H1 (cell line): ENCODE measurements at regions not wholly inside any gene's neighbourhood (a gene's known extent, or its start where the extent isn't known, plus 50 kb on each side); places are given as distances from the start of the nearest gene placed in this dataset.

Experiments
- CTCF ChIA-PET: fragments of 300-600 bp; sonication (Branson Sonifier 250); formaldehyde crosslinking; loops from one replicate; lab custom pipeline; 2021; ENCODE audit not compliant: partially characterized antibody; lab: Charles Lee
- POLR2A ChIA-PET: fragments of 300-600 bp; sonication (Branson Sonifier 250); formaldehyde crosslinking; loops from one replicate; lab custom pipeline; 2021; ENCODE audit warnings: inconsistent platforms; ENCODE audit not compliant: partially characterized antibody; lab: Charles Lee
- DNase-seq, 2 experiments: peaks; one replicate each; pipeline versions ENCODE4 v3.0.0 to v3.0.0-alpha.2; 2010 to 2022; ENCODE audit warnings: low spot score in 2 of 2, low read depth in 1 of 2, mixed read lengths in 1 of 2
- FAIRE-seq: peaks from 2 replicates; lab custom pipeline; 2011; peaks lifted over from hg19 to GRCh38; lab: Jason Lieb, UNC
- H2AFZ ChIP-seq: 2 replicates; pipeline ENCODE4 v1.8.1; 2012; ENCODE audit warnings: low read length, inconsistent platforms
- H2AK5ac ChIP-seq: 2 replicates; pipeline ENCODE4 v1.6.1; 2013; ENCODE audit warnings: low read depth, low read length
- H2BK120ac ChIP-seq: replicated peaks from 2 replicates; pipeline ENCODE3; 2013; ENCODE audit warnings: low read depth, low read length, inconsistent platforms
- H2BK12ac ChIP-seq: 2 replicates; pipeline ENCODE4 v1.6.1; 2013; ENCODE audit warnings: low read depth, low read length
- H2BK15ac ChIP-seq: 2 replicates; pipeline ENCODE4 v1.6.1; 2013; ENCODE audit warnings: low read length
- H2BK20ac ChIP-seq: 2 replicates; pipeline ENCODE4 v1.6.1; 2013; ENCODE audit warnings: low read length
- H2BK5ac ChIP-seq: 2 replicates; pipeline ENCODE4 v1.6.1; 2013; ENCODE audit warnings: low read depth, low read length
- H3K14ac ChIP-seq: 2 replicates; pipeline ENCODE4 v1.6.1; 2013; ENCODE audit warnings: inconsistent platforms; ENCODE audit not compliant: insufficient read length
- H3K18ac ChIP-seq: 2 replicates; pipeline ENCODE4 v1.6.1; 2013; ENCODE audit warnings: low read length; ENCODE audit errors: extremely low read depth
- H3K23ac ChIP-seq: 2 replicates; pipeline ENCODE4 v1.6.1; 2013; ENCODE audit warnings: inconsistent platforms; ENCODE audit not compliant: insufficient read length
- H3K23me2 ChIP-seq: 2 replicates; pipeline ENCODE4 v1.6.1; 2013; ENCODE audit warnings: low read depth, low read length
- H3K27ac ChIP-seq: 2 replicates; pipeline ENCODE4 v1.6.1; 2011; ENCODE audit warnings: low read depth, low read length, inconsistent platforms
- H3K27me3 ChIP-seq, 4 experiments: replicated peaks in 1 of 4; 1 replicate in 1 of 4; 2 replicates in 3 of 4; pipeline versions ENCODE4 v1.6.1 to v1.8.1; 2011 to 2013; ENCODE audit warnings: low read length in 3 of 4, mild to moderate bottlenecking in 3 of 4, inconsistent platforms in 2 of 4, mixed read lengths in 2 of 4, moderate library complexity in 1 of 4; ENCODE audit not compliant: control insufficient read depth in 3 of 4, insufficient read depth in 3 of 4; ENCODE audit errors: extremely low read depth in 1 of 4
- H3K36me3 ChIP-seq, 4 experiments: 2 replicates each; pipeline versions ENCODE4 v1.6.1 to v1.8.1; 2011 to 2013; ENCODE audit warnings: mild to moderate bottlenecking in 4 of 4, low read length in 3 of 4, moderate library complexity in 2 of 4, control low read depth in 1 of 4, inconsistent platforms in 1 of 4; ENCODE audit not compliant: insufficient read depth in 4 of 4, control insufficient read depth in 2 of 4
- H3K4ac ChIP-seq: replicated peaks from 2 replicates; pipeline ENCODE3; 2013; ENCODE audit warnings: low read length, low read depth, mixed read lengths, inconsistent platforms; ENCODE audit not compliant: insufficient read length
- H3K4me1 ChIP-seq, 4 experiments: replicated peaks in 1 of 4; 1 replicate in 1 of 4; 2 replicates in 3 of 4; pipeline versions ENCODE4 v1.6.1 to v1.8.1; 2011 to 2013; ENCODE audit warnings: low read length in 3 of 4, inconsistent platforms in 2 of 4, mixed read lengths in 1 of 4; ENCODE audit not compliant: insufficient read depth in 4 of 4, control insufficient read depth in 3 of 4
- H3K4me2 ChIP-seq, 2 experiments: 2 replicates each; pipeline versions ENCODE4 v1.6.1 to v1.8.1; 2011 to 2013; ENCODE audit warnings: low read depth in 2 of 2, low read length in 2 of 2, control low read depth in 1 of 2, inconsistent platforms in 1 of 2, mild to moderate bottlenecking in 1 of 2; ENCODE audit not compliant: insufficient read depth in 1 of 2
- H3K4me3 ChIP-seq, 4 experiments: fragments of 200-600, 300-600 bp in 1 of 4; sonication (generic), shearing (Covaris generic), sonication (Bioruptor Twin) in 1 of 4; 2 replicates each; pipeline versions ENCODE4 v1.5.1 to v1.8.1; 2011 to 2016; ENCODE audit warnings: low read length in 4 of 4, low read depth in 3 of 4, control low read depth in 2 of 4, inconsistent platforms in 2 of 4, mild to moderate bottlenecking in 2 of 4, mixed read lengths in 1 of 4, moderate library complexity in 1 of 4; ENCODE audit not compliant: insufficient read depth in 2 of 4; ENCODE audit errors: extremely low read depth in 1 of 4
- H3K56ac ChIP-seq: replicated peaks from 2 replicates; pipeline ENCODE3; 2013; ENCODE audit warnings: low read depth, mild to moderate bottlenecking, mixed read lengths, low read length, inconsistent platforms; ENCODE audit not compliant: insufficient read length
- H3K79me1 ChIP-seq: 2 replicates; pipeline ENCODE4 v1.6.1; 2013; ENCODE audit warnings: low read depth, low read length, control low read depth
- H3K79me2 ChIP-seq, 2 experiments: 2 replicates each; pipeline versions ENCODE4 v1.6.1 to v1.8.1; 2012 to 2013; ENCODE audit warnings: low read length in 2 of 2, mild to moderate bottlenecking in 2 of 2, inconsistent platforms in 1 of 2; ENCODE audit not compliant: insufficient read depth in 2 of 2, control insufficient read depth in 1 of 2
- H3K9ac ChIP-seq, 4 experiments: replicated peaks in 1 of 4; 1 replicate in 1 of 4; 2 replicates in 3 of 4; pipeline versions ENCODE4 v1.6.1 to v1.8.1; 2011 to 2013; ENCODE audit warnings: low read depth in 3 of 4, low read length in 3 of 4, control low read depth in 2 of 4, mild to moderate bottlenecking in 2 of 4, moderate library complexity in 2 of 4, inconsistent platforms in 1 of 4; ENCODE audit errors: extremely low read depth in 1 of 4
- H3K9me3 ChIP-seq, 2 experiments: 2 replicates each; pipeline versions ENCODE4 v1.6.1 to v1.8.1; 2012 to 2013; ENCODE audit warnings: mild to moderate bottlenecking in 2 of 2, moderate library complexity in 2 of 2, control low read depth in 1 of 2, inconsistent platforms in 1 of 2, low read depth in 1 of 2, low read length in 1 of 2, mixed read lengths in 1 of 2; ENCODE audit not compliant: insufficient read depth in 2 of 2
- H4K20me1 ChIP-seq, 2 experiments: replicated peaks in 1 of 2; 2 replicates each; pipeline versions ENCODE3 to v1.8.1; 2011 to 2013; ENCODE audit warnings: inconsistent platforms in 2 of 2, low read length in 2 of 2, mild to moderate bottlenecking in 1 of 2; ENCODE audit not compliant: insufficient read depth in 2 of 2, control insufficient read depth in 1 of 2
- H4K5ac ChIP-seq: 2 replicates; pipeline ENCODE4 v1.6.1; 2013; ENCODE audit warnings: low read length, low read depth, mixed read lengths, inconsistent platforms; ENCODE audit not compliant: insufficient read length
- H4K8ac ChIP-seq: 2 replicates; pipeline ENCODE4 v1.8.0; 2013; ENCODE audit warnings: mild to moderate bottlenecking, moderate library complexity, low read length, inconsistent platforms; ENCODE audit not compliant: insufficient read depth; ENCODE audit errors: extremely low read depth
- H4K91ac ChIP-seq: replicated peaks from 2 replicates; pipeline ENCODE3; 2013; ENCODE audit warnings: low read length, mixed read lengths, inconsistent platforms; ENCODE audit not compliant: insufficient read length
- ASH2L ChIP-seq: fragments of 200-600, 300-600 bp; sonication (generic); IDR thresholded peaks from one replicate; pipeline ENCODE4 v1.7.1; 2017; ENCODE audit warnings: low read length
- ATF2 ChIP-seq: IDR thresholded peaks from 2 replicates; pipeline ENCODE4 v1.6.1; 2012; ENCODE audit warnings: low read length, inconsistent platforms
- ATF3 ChIP-seq: IDR thresholded peaks from 2 replicates; pipeline ENCODE4 v1.6.1; 2011; ENCODE audit warnings: low read depth, mild to moderate bottlenecking, low read length; ENCODE audit not compliant: insufficient read depth
- CBX5 ChIP-seq: fragments of 300-800, 300-1000 bp; sonication (generic); IDR thresholded peaks from 2 replicates; pipeline ENCODE4 v1.7.1; 2016; ENCODE audit warnings: antibody characterized with exemption, low read length, low read depth
- HDAC2 ChIP-seq, 2 experiments: fragments of 300-600 bp in 1 of 2; sonication (generic) in 1 of 2; IDR thresholded peaks; 2 replicates each; pipeline ENCODE4 v1.6.1; 2011 to 2012; ENCODE audit warnings: low read depth in 2 of 2, low read length in 2 of 2, mild to moderate bottlenecking in 2 of 2, moderate library complexity in 2 of 2, borderline replicate concordance in 1 of 2, inconsistent platforms in 1 of 2
- NANOG ChIP-seq: IDR thresholded peaks from 2 replicates; pipeline ENCODE4 v1.6.1; 2011; ENCODE audit warnings: low read length, low read depth, mild to moderate bottlenecking, inconsistent platforms; ENCODE audit not compliant: insufficient read depth, poor library complexity, severe bottlenecking
- POLR2AphosphoS5 ChIP-seq: IDR thresholded peaks from 2 replicates; pipeline ENCODE4 v1.6.1; 2011; ENCODE audit warnings: low read depth, low read length
- RAD21 ChIP-seq, 2 experiments: IDR thresholded peaks in 1 of 2; conservative IDR thresholded peaks in 1 of 2; 2 replicates each; pipeline ENCODE4 v1.6.1; 2011; ENCODE audit warnings: low read depth in 2 of 2, low read length in 2 of 2, improper control_type of control experiment in 1 of 2, inconsistent platforms in 1 of 2, mild to moderate bottlenecking in 1 of 2, moderate library complexity in 1 of 2
- RBBP5 ChIP-seq: IDR thresholded peaks from 2 replicates; pipeline ENCODE4 v1.7.1; 2012; ENCODE audit warnings: low read depth, mild to moderate bottlenecking, inconsistent platforms, low read length, moderate library complexity, borderline replicate concordance
- TEAD4 ChIP-seq: IDR thresholded peaks from 2 replicates; pipeline ENCODE4 v1.6.1; 2012; ENCODE audit warnings: low read depth, low read length, inconsistent platforms, mixed read lengths
- WGBS, 2 experiments: shearing (Covaris generic) in 1 of 2; methylation state at CpG; one replicate each; pipeline versions ENCODE4 v1.1.6 to v1.1.7; 2013 to 2015; ENCODE audit warnings: low lambda C conversion rate in 2 of 2, mixed read lengths in 2 of 2, inconsistent platforms in 1 of 2, low coverage in 1 of 2, missing lambda C conversion rate in 1 of 2; ENCODE audit not compliant: insufficient replicate concordance in 2 of 2, insufficient coverage in 1 of 2, insufficient read length in 1 of 2; ENCODE audit errors: extremely low coverage in 1 of 2, missing lambda C conversion rate in 1 of 2; 5-methylcytosine and 5-hydroxymethylcytosine counted together

DNA sequence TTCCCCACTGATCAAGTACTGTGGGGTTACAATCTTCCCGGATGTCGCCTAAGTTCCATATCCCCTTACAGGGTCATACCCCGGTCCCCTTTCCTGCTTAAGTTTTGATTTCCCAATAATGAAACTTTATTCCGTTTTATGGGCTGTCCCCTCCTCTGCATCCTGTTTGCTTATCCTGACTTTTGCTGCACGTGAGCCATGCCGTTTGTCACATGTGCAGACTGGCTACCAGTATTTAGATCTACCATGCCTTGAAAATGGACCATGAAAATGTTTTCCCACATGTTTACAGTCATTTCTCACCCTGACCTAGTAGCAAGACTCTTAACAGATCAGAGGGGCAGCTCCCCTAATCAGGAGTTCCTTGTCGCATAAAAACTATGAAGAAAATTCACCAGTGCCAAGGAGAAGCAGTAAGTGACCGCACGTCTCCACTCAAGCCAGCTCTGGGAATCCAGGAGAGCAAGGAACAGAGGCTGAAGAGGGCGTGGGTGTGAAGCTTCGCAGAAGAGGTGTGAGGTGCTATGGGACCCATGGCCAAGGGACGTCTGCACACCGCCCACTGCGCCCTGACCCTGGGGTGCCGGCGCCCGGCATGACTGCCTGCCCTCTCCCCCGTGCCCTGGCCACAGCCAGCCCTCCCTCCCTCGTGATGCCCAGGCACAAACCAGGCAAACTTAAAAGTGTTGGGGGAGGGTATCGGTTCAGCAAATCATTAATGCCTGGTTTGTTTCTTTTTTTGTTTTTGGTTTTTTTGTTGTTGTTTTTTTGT is 440.8 kb upstream of the SALL3 start:
- Histone ChIP-seq H3K4ac (no peak overlapping the region), H3K23me2 (no peaks in the 10 kb centered on the region), H3K9me3 (no peaks in the 10 kb centered on the region; a peak in 1 of 4 replicates), H2BK120ac (no peak overlapping the region), H3K79me2 (no peaks in the 10 kb centered on the region), H3K14ac (no peak overlapping the region), H3K36me3 (no peaks in the 10 kb centered on the region), H2BK15ac (no peak overlapping the region), H3K27ac (no peak overlapping the region), H3K27me3 (no peaks in the 10 kb centered on the region), H4K8ac (no peak overlapping the region), H2BK12ac (no peak overlapping the region), H4K91ac (no peak overlapping the region), H3K23ac (no peak overlapping the region), H3K9ac (no peak overlapping the region), H3K4me2 (no peak overlapping the region), H4K5ac (no peak overlapping the region), H3K79me1 (no peaks in the 10 kb centered on the region), H3K4me1 (peaks cover 0 to 3% (median 0%) of the 10 kb centered on the region in 4 experiments; a peak in 1 of 7 replicates), H2BK20ac (no peak overlapping the region), H3K56ac (no peak overlapping the region), H2AFZ (no peak overlapping the region), H3K4me3 (no peak overlapping the region), H2BK5ac (no peak overlapping the region), H3K18ac (no peak overlapping the region), H4K20me1 (no peaks in the 10 kb centered on the region), H2AK5ac (no peak overlapping the region)
- FAIRE-seq: no peak
- peak in 1 of 2 experiments; percentile 17 for DNase-seq
- ChIA-PET CTCF (no interaction called here), POLR2A (no interaction called here)
- WGBS, 2 experiments: 94% methylated on average over 20 of the region's 20 CpGs; no CpG with 5 or more reads in 1 of the 2 experiments
- TF ChIP-seq CBX5: no peak
- no peak for TF ChIP-seq POLR2AphosphoS5
- TF ChIP-seq HDAC2 (IDR thresholded peaks at IDR 0.05; ENCODE audit: borderline replicate concordance in 1 of 2, low read depth in 2 of 2, low read length in 2 of 2): no peak
- TF ChIP-seq ASH2L: no peak
- no peak for TF ChIP-seq ATF2
- TF ChIP-seq ATF3: no peak
- no peak for TF ChIP-seq RBBP5
- no peak for TF ChIP-seq NANOG
- no peak for TF ChIP-seq RAD21 (IDR thresholded peaks at IDR 0.05 in 1 of 2, conservative IDR thresholded peaks at IDR 0.05 in 1 of 2; ENCODE audit: low read depth in 2 of 2, low read length in 2 of 2)
- TF ChIP-seq TEAD4: no peak
